ENCODE measurements at regions not wholly inside any gene's neighbourhood (a gene's known extent, or its start where the extent isn't known, plus 50 kb on each side); places are given as distances from the start of the nearest gene placed in this dataset.

DNA sequence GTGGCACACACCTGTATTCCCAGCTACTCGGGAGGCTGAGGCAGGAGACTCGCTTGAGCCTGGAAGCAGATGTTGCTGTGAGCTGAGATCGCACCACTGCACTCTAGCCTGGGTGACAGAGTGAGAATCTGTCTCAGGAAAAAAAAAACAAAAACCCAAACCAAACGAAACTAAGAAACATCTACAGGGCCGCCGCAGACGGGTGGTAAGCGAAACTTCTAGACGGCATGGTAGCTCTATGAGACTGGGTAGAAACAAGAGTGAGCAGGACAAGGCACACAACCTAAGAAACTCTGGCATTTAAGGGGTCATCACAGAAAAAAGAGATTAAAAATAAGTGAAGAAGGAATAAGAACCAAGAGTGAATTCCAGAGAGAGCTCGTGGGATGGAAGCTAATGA lies 454.8 kb upstream of the KLF4 start:
- Mint-ChIP-seq H3K4me3 (no peak overlapping the region), H3K36me3 (no peaks in the 10 kb centered on the region), H3K27ac (no peak overlapping the region), H3K4me1 (no peaks in the 10 kb centered on the region), H3K27me3 (peaks cover 0 to 19% (median 2%) of the 10 kb centered on the region in 5 donors), H3K9me3 (peaks cover 0 to 32% (median 2%) of the 10 kb centered on the region in 9 donors)
- ATAC-seq (no peak), DNase-seq (no peak)
- POLR2A ChIA-PET, result no interaction called here

DNA sequence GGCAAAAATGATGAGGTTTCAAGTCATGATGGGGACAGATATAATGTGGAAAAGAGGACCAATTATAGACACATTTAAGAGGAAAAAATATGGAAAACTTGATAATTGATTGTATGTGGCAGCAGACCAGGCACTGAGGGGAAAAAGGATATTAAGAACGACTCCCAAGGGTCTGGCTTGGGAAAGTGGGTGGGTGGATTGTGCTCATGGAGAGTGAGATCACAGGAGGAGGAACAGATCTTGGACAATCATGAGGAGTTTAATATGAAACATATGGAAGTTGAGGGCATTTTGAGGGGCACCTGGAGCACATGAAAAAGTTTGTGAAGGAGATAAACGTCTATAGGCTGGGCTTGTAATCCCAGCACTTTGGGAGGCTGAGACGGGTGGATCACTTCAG lies 454.3 kb upstream of the KLF4 start:
- DNase-seq (no peak), ATAC-seq (no peak)
- Mint-ChIP-seq H3K36me3 (no peaks in the 10 kb centered on the region), H3K27ac (no peak overlapping the region), H3K4me1 (no peaks in the 10 kb centered on the region), H3K27me3 (peaks cover 0 to 21% (median 2%) of the 10 kb centered on the region in 5 donors), H3K9me3 (peaks cover 0 to 30% (median 2%) of the 10 kb centered on the region in 9 donors), H3K4me3 (no peak overlapping the region)
- POLR2A ChIA-PET, result no interaction called here

GRCh38 chr9:107942856-107943255 lies 453.3 kb upstream of the KLF4 start:
- Mint-ChIP-seq H3K27me3 (peaks cover 0 to 24% (median 2%) of the 10 kb centered on the region in 5 donors), H3K9me3 (peaks cover 0 to 30% (median 4%) of the 10 kb centered on the region in 9 donors), H3K4me3 (no peak overlapping the region), H3K4me1 (no peaks in the 10 kb centered on the region), H3K27ac (no peak overlapping the region), H3K36me3 (no peaks in the 10 kb centered on the region)
- ATAC-seq, result no peak
- POLR2A ChIA-PET, result no interaction called here
- DNase-seq, result no peak

GRCh38 chr9:107942291-107942690 lies 452.7 kb upstream of the KLF4 start:
- ATAC-seq (no peak), DNase-seq (no peak)
- Mint-ChIP-seq H3K9me3 (peaks cover 0 to 30% (median 4%) of the 10 kb centered on the region in 9 donors), H3K36me3 (no peaks in the 10 kb centered on the region), H3K4me3 (no peak overlapping the region), H3K27me3 (peaks cover 0 to 24% (median 2%) of the 10 kb centered on the region in 5 donors), H3K27ac (no peak overlapping the region), H3K4me1 (no peaks in the 10 kb centered on the region)
- POLR2A ChIA-PET, result no interaction called here

DNA sequence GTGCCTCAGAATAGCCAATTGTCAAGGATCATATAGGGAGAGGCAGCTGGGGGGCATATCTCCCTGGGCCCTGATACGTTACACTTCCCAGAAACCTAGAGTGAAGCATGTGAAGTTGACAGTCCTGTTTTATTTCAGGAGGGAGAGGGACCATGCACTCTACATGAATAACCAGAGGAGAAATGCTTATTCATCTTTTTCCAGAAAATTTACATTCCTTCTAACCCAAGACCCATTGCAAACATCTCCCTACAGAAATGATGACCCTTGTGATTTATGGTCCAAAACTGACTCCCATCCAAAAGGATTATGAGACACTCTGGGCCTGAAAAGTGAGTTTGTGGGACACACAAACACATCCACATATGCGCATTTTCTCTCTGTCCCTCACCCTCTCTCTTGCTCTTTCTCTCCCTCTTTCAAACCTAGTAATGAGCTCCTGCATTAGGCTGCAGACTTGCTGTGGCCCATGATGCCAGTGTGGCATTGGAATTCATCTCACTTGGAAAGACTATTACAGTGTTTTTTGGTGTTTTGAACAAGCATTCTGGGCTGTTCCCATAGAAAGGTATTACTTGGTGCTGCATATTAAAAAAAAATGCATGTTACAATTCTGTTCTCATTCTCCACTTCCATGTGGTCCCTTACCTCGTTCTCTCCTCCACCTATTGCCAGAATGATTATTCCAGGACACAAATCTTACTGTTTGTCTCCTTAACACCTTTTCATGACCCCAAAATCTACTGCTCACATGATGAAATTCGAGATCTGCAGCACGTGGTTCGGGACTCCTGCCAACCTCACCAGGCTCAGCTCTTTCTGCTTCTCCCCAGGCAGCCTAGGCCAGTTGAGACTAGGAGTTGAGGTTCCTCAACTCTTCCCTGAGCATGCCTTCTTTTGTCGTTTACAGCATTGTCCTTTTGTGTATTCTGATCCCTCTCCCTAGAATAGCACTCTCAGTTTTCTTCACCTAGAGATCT lies 451.3 kb upstream of the KLF4 start:
- Mint-ChIP-seq H3K27ac (no peak overlapping the region), H3K36me3 (no peaks in the 10 kb centered on the region), H3K27me3 (peaks cover 0 to 24% (median 2%) of the 10 kb centered on the region in 5 donors), H3K9me3 (peaks cover 0 to 30% (median 5%) of the 10 kb centered on the region in 9 donors), H3K4me1 (no peaks in the 10 kb centered on the region), H3K4me3 (no peak overlapping the region)
- DNase-seq (no peak), ATAC-seq (no peak)
- POLR2A ChIA-PET, result no interaction called here

DNA sequence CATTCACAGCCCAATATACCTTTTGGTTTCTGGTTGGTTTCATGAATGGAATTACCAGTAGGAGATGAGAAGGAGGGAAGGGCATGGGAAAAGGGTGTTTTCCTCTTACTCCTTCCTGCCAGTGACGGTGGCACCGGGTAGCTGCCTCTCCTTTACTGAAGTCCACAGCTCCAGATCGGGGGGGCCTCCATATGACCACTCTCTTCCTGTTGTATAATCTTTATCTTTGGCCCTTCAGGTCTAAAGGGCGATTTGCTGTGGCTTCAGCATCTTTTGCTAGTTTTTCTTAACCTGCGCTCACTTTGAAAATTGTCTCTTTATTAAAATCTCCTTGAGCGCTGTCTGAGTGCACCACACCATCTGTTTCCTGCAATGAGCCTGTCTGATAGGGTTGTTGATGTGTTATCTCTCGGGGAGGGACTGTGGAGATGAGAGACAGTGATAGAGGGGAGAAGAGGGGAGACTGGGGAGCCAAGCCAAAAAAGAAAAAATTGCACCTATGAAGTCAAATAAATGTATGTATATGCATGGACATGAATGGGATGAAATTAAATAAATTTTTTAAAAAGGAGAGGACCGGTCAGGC lies 449.3 kb upstream of the KLF4 start:
- H3K27ac Mint-ChIP-seq, result no peak overlapping the region
- H3K36me3 Mint-ChIP-seq, result no peaks in the 10 kb centered on the region
- peaks cover 0 to 26% (median 2%) of the 10 kb centered on the region in 5 donors for H3K27me3 Mint-ChIP-seq
- POLR2A ChIA-PET, result no interaction called here
- DNase-seq (no peak), ATAC-seq (no peak)
- H3K4me1 Mint-ChIP-seq, result no peaks in the 10 kb centered on the region
- peaks cover 0 to 24% (median 4%) of the 10 kb centered on the region in 9 donors for H3K9me3 Mint-ChIP-seq
- H3K4me3 Mint-ChIP-seq, result no peak overlapping the region

DNA sequence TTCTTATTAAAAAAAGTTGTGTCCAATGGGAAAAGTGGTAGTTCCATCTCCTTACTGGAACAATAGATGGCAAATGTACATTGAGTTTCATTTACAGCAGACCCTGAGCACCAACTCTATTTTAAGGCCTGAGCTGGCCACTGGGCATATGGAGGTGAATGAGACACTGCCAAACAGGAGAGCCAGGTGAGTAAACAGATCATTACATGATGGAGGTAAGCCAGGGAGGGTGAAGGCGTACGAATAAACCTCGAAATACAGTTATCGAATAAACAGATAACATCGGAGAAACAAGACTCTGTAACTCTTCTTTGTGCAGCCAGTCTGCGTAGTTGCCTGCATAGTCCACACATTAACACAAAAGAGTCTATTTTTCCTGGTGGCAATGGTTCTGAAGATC lies 446.4 kb upstream of the KLF4 start:
- ATAC-seq (no peak), DNase-seq (no peak)
- Mint-ChIP-seq H3K27ac (no peak overlapping the region), H3K27me3 (peaks cover 0 to 13% (median 1%) of the 10 kb centered on the region in 5 donors), H3K9me3 (peaks cover 0 to 9% (median 0%) of the 10 kb centered on the region in 9 donors), H3K36me3 (no peaks in the 10 kb centered on the region), H3K4me1 (no peaks in the 10 kb centered on the region), H3K4me3 (no peak overlapping the region)
- POLR2A ChIA-PET, result no interaction called here

GRCh38 chr9:107933516-107933915 lies 443.9 kb upstream of the KLF4 start:
- Mint-ChIP-seq H3K36me3 (no peaks in the 10 kb centered on the region), H3K9me3 (peaks cover 0 to 2% (median 0%) of the 10 kb centered on the region in 9 donors), H3K27ac (no peak overlapping the region), H3K4me1 (no peaks in the 10 kb centered on the region), H3K4me3 (no peak overlapping the region), H3K27me3 (peaks cover 0 to 3% (median 0%) of the 10 kb centered on the region in 5 donors)
- DNase-seq (no peak), ATAC-seq (no peak)
- POLR2A ChIA-PET, result no interaction called here

- no peak overlapping the region for H3K4me3 Mint-ChIP-seq
- no peak overlapping the region for H3K27ac Mint-ChIP-seq
- no peaks in the 10 kb centered on the region for H3K4me1 Mint-ChIP-seq
- peaks cover 0 to 2% (median 0%) of the 10 kb centered on the region in 9 donors for H3K9me3 Mint-ChIP-seq
- H3K36me3 Mint-ChIP-seq, result no peaks in the 10 kb centered on the region
- POLR2A ChIA-PET, result no interaction called here
- H3K27me3 Mint-ChIP-seq, result peaks cover 0 to 3% (median 0%) of the 10 kb centered on the region in 5 donors
- DNase-seq (no peak), ATAC-seq (no peak)
Measured at GRCh38 chr9:107933097-107933496, 443.5 kb upstream of the KLF4 start.

- H3K27ac Mint-ChIP-seq, result no peak overlapping the region
- no peaks in the 10 kb centered on the region for H3K4me1 Mint-ChIP-seq
- H3K36me3 Mint-ChIP-seq, result no peaks in the 10 kb centered on the region
- ATAC-seq (no peak), DNase-seq (no peak)
- H3K27me3 Mint-ChIP-seq, result peaks cover 0 to 3% (median 0%) of the 10 kb centered on the region in 5 donors
- H3K4me3 Mint-ChIP-seq, result no peak overlapping the region
- H3K9me3 Mint-ChIP-seq, result peaks cover 0 to 3% (median 0%) of the 10 kb centered on the region in 9 donors
- POLR2A ChIA-PET, result no interaction called here
Measured at GRCh38 chr9:107932601-107933000, 443.0 kb upstream of the KLF4 start.

DNA sequence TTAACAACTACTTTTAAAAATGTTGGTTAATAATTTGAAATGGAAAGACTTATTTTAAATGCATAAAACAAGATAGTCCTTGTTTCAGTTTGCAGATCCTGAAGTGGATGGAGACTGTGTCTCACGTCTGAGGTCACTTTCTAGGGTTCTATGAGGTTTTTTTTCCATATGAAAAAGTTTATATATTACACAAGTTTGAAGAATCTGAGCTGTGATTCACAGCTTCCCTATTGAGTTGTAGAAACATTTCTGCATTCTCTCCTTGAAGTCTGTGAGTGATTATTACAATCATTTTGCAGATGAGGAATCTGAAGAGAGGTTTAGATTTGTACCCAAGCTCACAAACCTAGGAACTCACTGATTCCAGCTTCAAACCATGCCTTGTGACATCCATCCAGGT lies 442.5 kb upstream of the KLF4 start:
- Mint-ChIP-seq H3K9me3 (peaks cover 0 to 4% (median 0%) of the 10 kb centered on the region in 9 donors), H3K27me3 (peaks cover 0 to 3% (median 0%) of the 10 kb centered on the region in 5 donors), H3K4me3 (no peak overlapping the region), H3K27ac (no peak overlapping the region), H3K4me1 (no peaks in the 10 kb centered on the region), H3K36me3 (no peaks in the 10 kb centered on the region)
- ATAC-seq (no peak), DNase-seq (no peak)
- POLR2A ChIA-PET, result no interaction called here

GRCh38 chr9:107931071-107931715 lies 441.6 kb upstream of the KLF4 start:
- Mint-ChIP-seq H3K27me3 (peaks cover 0 to 3% (median 0%) of the 10 kb centered on the region in 5 donors), H3K9me3 (peaks cover 0 to 4% (median 0%) of the 10 kb centered on the region in 9 donors), H3K4me1 (no peaks in the 10 kb centered on the region), H3K27ac (no peak overlapping the region), H3K4me3 (no peak overlapping the region), H3K36me3 (no peaks in the 10 kb centered on the region)
- DNase-seq, result no peak
- no peak for ATAC-seq
- POLR2A ChIA-PET, result no interaction called here

DNA sequence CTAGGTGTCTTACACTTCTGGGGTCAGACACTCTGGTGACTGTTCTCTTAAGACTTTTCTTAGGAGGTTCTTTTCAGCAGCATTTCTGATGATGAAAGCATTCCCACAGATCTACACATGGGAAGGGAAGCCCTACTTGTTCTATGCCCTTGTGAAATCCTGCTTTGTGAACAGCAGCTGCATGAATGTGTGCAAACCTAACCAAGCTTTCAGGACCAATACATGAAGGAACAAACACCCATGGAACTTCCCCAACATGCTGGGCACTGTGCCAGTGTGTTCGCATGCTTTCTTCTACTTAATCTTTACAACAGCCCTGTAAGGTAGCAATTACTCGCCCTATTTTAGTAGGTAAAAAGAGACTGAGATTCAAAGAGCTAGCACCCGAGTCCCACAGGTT lies 439.9 kb upstream of the KLF4 start:
- Mint-ChIP-seq H3K4me3 (no peak overlapping the region), H3K27me3 (no peaks in the 10 kb centered on the region), H3K36me3 (no peaks in the 10 kb centered on the region), H3K4me1 (no peaks in the 10 kb centered on the region), H3K27ac (no peak overlapping the region), H3K9me3 (peaks cover 0 to 5% (median 2%) of the 10 kb centered on the region in 9 donors)
- DNase-seq, result no peak
- ATAC-seq, result no peak
- POLR2A ChIA-PET, result no interaction called here
